GM15510 (cell line): ENCODE measurements at regions not wholly inside any gene's neighbourhood (a gene's known extent, or its start where the extent isn't known, plus 50 kb on each side); places are given as distances from the start of the nearest gene placed in this dataset.

Experiments used
- POLR2A ChIP-seq: IDR thresholded peaks from 3 replicates; pipeline ENCODE4 v1.6.1; 2011; ENCODE audit warnings: borderline replicate concordance; ENCODE audit not compliant: insufficient read length; ENCODE audit errors: extremely low read depth

GRCh38 chr7:65219623-65220022 is 154.0 kb upstream of the ZNF92 start:
- TF ChIP-seq POLR2A: no peak

GRCh38 chr7:65216469-65216868 is 157.2 kb upstream of the ZNF92 start:
- no peak for TF ChIP-seq POLR2A

- peak; percentile 56 for TF ChIP-seq POLR2A
Measured at GRCh38 chr7:65080799-65081668, 74.5 kb upstream of the ERV3-1 start.
